ENCODE measurements at regions not wholly inside any gene's neighbourhood (a gene's known extent, or its start where the extent isn't known, plus 50 kb on each side); places are given as distances from the start of the nearest gene placed in this dataset.

DNA sequence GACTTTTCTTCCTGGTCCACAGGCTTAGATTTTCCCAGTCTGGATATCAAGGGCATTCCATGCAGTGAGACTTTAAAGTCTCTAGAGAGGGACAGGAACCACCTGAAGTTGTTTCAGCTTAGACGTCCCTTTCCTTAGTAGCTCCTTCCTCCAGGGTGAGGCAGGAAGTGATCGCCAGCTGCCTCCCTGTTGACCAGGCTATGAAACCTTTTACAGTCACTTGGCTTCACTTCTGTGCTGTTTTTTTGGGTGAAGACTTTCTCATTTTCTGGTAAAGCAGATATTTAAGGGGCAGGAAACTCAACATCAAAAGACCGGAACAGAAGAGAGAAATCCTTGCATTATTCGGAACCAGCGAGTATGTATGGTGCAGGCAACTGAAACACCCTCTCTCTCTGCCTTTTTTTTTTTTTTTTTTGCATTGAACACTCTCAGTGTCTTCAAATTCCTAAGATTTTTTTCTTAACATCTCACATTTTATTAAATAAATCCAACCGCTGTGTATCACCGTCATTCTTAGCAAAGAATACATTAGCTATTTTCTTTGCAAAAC, 234.6 kb upstream of the IRF2BP2 start:
- Mint-ChIP-seq H3K4me1 (peaks cover 73% of the 10 kb centered on the region), H3K4me3 (peak overlapping the region; percentile 78), H3K36me3 (peaks cover 1% of the 10 kb centered on the region), H3K9me3 (no peaks in the 10 kb centered on the region), H3K27ac (peak overlapping the region; percentile 93), H3K27me3 (no peaks in the 10 kb centered on the region)
- peak; percentile 32 for ATAC-seq (ENCODE audit: low read depth)
- no peak for DNase-seq
- POLR2A ChIA-PET, result interaction anchor here (0.7 to 6.2 kb wide), 11 partner anchors 13 to 234 kb away, joined by 3 to 56 read pairs (median 4); partner anchors contain the start of gene IRF2BP2

- POLR2A ChIA-PET, result interaction anchor here (0.7 to 6.2 kb wide), 7 partner anchors 87 to 233 kb away, joined by 4 to 56 read pairs (median 14); partner anchors contain the start of gene IRF2BP2
- ATAC-seq (ENCODE audit: low read depth) (no peak), DNase-seq (no peak)
- peak overlapping the region; percentile 78 for H3K4me3 Mint-ChIP-seq
- no peaks in the 10 kb centered on the region for H3K9me3 Mint-ChIP-seq
- H3K27me3 Mint-ChIP-seq, result no peaks in the 10 kb centered on the region
- H3K36me3 Mint-ChIP-seq, result peaks cover 1% of the 10 kb centered on the region
- peaks cover 68% of the 10 kb centered on the region for H3K4me1 Mint-ChIP-seq
- H3K27ac Mint-ChIP-seq, result peak overlapping the region; percentile 93
These were observed 234.0 kb upstream of the IRF2BP2 start for GRCh38 chr1:234843946-234844345.

GRCh38 chr1:234842726-234843641, 233.0 kb upstream of the IRF2BP2 start:
- DNase-seq (peak; percentile 65), ATAC-seq (ENCODE audit: low read depth) (peak; percentile 64)
- Mint-ChIP-seq H3K9me3 (no peaks in the 10 kb centered on the region), H3K27me3 (no peaks in the 10 kb centered on the region), H3K27ac (peak overlapping the region; percentile 93), H3K36me3 (peaks cover 1% of the 10 kb centered on the region), H3K4me3 (peak overlapping the region; percentile 72), H3K4me1 (peaks cover 72% of the 10 kb centered on the region)
- POLR2A ChIA-PET, result interaction anchor here (0.6 to 6.2 kb wide), 7 partner anchors 20 to 232 kb away, joined by 3 to 56 read pairs (median 6); partner anchors contain the start of gene IRF2BP2

- no peaks in the 10 kb centered on the region for H3K36me3 Mint-ChIP-seq
- POLR2A ChIA-PET, result interaction anchor here (0.5 to 6.2 kb wide), 10 partner anchors 8 to 332 kb away, joined by 3 to 56 read pairs (median 4); partner anchors contain the start of gene IRF2BP2
- DNase-seq, result no peak
- H3K27ac Mint-ChIP-seq, result peak overlapping the region; percentile 77
- peak overlapping the region; percentile 33 for H3K4me3 Mint-ChIP-seq
- ATAC-seq (ENCODE audit: low read depth), result peak; percentile 23
- no peaks in the 10 kb centered on the region for H3K9me3 Mint-ChIP-seq
- H3K4me1 Mint-ChIP-seq, result peaks cover 71% of the 10 kb centered on the region
- no peaks in the 10 kb centered on the region for H3K27me3 Mint-ChIP-seq
These were observed 231.8 kb upstream of the IRF2BP2 start for GRCh38 chr1:234841710-234842231.

GRCh38 chr1:234841281-234841680, 231.3 kb upstream of the IRF2BP2 start:
- H3K4me3 Mint-ChIP-seq, result peak overlapping the region; percentile 33
- no peaks in the 10 kb centered on the region for H3K27me3 Mint-ChIP-seq
- H3K9me3 Mint-ChIP-seq, result no peaks in the 10 kb centered on the region
- ATAC-seq (ENCODE audit: low read depth), result no peak
- peaks cover 69% of the 10 kb centered on the region for H3K4me1 Mint-ChIP-seq
- POLR2A ChIA-PET, result interaction anchor here (0.5 to 6.2 kb wide), 7 partner anchors 8 to 332 kb away, joined by 3 to 56 read pairs (median 5); partner anchors contain the start of gene IRF2BP2
- no peaks in the 10 kb centered on the region for H3K36me3 Mint-ChIP-seq
- H3K27ac Mint-ChIP-seq, result peak overlapping the region; percentile 77
- no peak for DNase-seq

DNA sequence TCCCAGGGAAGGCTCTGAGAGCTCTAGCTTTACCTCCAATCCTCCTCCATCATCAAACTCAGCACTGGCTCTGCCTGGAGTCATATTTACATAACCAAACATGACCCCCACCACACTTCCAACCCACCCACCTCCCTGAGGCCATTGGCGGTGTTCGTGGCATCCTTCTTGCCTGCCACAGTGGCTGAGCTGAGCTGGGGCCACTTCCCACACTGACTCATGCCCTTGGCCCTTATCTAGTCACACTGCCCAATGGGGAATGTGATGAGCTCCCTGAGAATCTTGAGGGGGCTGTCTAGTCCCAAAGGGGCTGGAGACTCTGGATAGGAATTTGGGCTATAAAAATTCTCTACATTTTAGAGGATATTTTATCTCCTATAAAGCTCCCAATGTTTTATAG, 230.9 kb upstream of the IRF2BP2 start:
- DNase-seq (no peak), ATAC-seq (ENCODE audit: low read depth) (no peak)
- Mint-ChIP-seq H3K4me3 (no peak overlapping the region), H3K27ac (no peak overlapping the region), H3K9me3 (no peaks in the 10 kb centered on the region), H3K27me3 (no peaks in the 10 kb centered on the region), H3K36me3 (no peaks in the 10 kb centered on the region), H3K4me1 (peaks cover 66% of the 10 kb centered on the region)
- POLR2A ChIA-PET, result interaction anchor here (0.7 to 6.2 kb wide), 4 partner anchors 73 to 242 kb away, joined by 3 to 33 read pairs (median 10); no protein-coding TSS in a partner anchor

GRCh38 chr1:234840253-234840652, 230.3 kb upstream of the IRF2BP2 start:
- H3K27ac Mint-ChIP-seq, result no peak overlapping the region

DNA sequence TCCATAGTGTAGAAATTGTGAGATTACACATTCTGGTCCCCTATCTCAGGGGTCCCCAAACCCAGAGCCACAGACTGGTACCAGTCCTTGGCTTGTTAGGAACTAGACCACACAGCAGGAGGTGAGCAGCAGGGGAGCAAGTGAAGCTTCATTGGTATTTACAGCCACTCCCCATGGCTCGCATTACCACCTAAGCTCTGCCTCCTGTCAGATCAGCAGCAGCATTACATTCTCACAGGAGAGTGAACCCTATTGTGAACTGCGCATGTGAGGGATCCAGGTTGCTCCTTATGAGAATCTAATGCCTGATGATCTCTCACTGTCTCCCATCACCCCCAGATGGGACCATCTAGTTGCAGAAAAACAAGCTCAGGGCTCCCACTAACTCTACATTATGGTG, 229.7 kb upstream of the IRF2BP2 start:
- peaks cover 54% of the 10 kb centered on the region for H3K4me1 Mint-ChIP-seq
- POLR2A ChIA-PET, result interaction anchor here (1.2 kb wide), 1 partner anchor 116 kb away, joined by 3 read pairs; no protein-coding TSS in a partner anchor
- H3K4me3 Mint-ChIP-seq, result no peak overlapping the region
- peaks cover 1% of the 10 kb centered on the region for H3K9me3 Mint-ChIP-seq
- ATAC-seq (ENCODE audit: low read depth) (no peak), DNase-seq (no peak)
- no peaks in the 10 kb centered on the region for H3K27me3 Mint-ChIP-seq
- H3K36me3 Mint-ChIP-seq, result no peaks in the 10 kb centered on the region
- H3K27ac Mint-ChIP-seq, result no peak overlapping the region

More at GRCh38 chr1:234840253-234840652, 230.3 kb upstream of the IRF2BP2 start:
- no peaks in the 10 kb centered on the region for H3K9me3 Mint-ChIP-seq
- no peak overlapping the region for H3K4me3 Mint-ChIP-seq
- H3K4me1 Mint-ChIP-seq, result peaks cover 60% of the 10 kb centered on the region
- ATAC-seq (ENCODE audit: low read depth), result no peak
- no peak for DNase-seq
- POLR2A ChIA-PET, result interaction anchor here (6.2 kb wide), 1 partner anchor 116 kb away, joined by 33 read pairs; no protein-coding TSS in a partner anchor
- no peaks in the 10 kb centered on the region for H3K36me3 Mint-ChIP-seq
- H3K27me3 Mint-ChIP-seq, result no peaks in the 10 kb centered on the region

DNA sequence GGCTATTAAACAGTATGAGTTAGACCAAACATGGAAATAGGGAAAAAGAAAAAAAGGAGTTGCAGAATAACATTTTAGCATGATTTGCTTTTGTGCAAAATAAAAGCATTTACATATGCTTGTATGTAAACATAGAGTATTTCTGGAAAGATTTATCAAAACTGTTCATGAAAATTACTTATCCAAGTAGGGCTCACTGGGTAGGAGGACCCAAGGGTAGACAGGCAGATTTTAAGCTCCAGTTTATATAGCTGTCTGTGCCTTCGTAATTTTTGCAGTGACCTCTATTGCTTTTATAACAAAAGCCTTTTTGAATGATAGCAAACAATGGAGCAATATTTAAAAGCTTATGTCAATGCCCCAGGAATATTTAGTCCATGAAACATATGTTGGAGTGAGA, 228.8 kb upstream of the IRF2BP2 start:
- H3K27me3 Mint-ChIP-seq, result no peaks in the 10 kb centered on the region
- peak overlapping the region; percentile 3 for H3K27ac Mint-ChIP-seq
- H3K4me3 Mint-ChIP-seq, result no peak overlapping the region
- no peak for DNase-seq
- no peaks in the 10 kb centered on the region for H3K36me3 Mint-ChIP-seq
- H3K9me3 Mint-ChIP-seq, result peaks cover 2% of the 10 kb centered on the region
- POLR2A ChIA-PET, result interaction anchor here (1.2 kb wide), 2 partner anchors 115 to 227 kb away, joined by 3 read pairs; no protein-coding TSS in a partner anchor
- peaks cover 46% of the 10 kb centered on the region for H3K4me1 Mint-ChIP-seq
- ATAC-seq (ENCODE audit: low read depth), result no peak

GRCh38 chr1:234838182-234838581, 228.2 kb upstream of the IRF2BP2 start:
- ATAC-seq (ENCODE audit: low read depth), result no peak
- POLR2A ChIA-PET, result interaction anchor here (1.2 kb wide), 1 partner anchor 227 kb away, joined by 3 read pairs; no protein-coding TSS in a partner anchor
- no peaks in the 10 kb centered on the region for H3K27me3 Mint-ChIP-seq
- H3K27ac Mint-ChIP-seq, result no peak overlapping the region
- H3K4me3 Mint-ChIP-seq, result no peak overlapping the region
- no peak for DNase-seq
- peaks cover 41% of the 10 kb centered on the region for H3K4me1 Mint-ChIP-seq
- H3K36me3 Mint-ChIP-seq, result no peaks in the 10 kb centered on the region
- peaks cover 2% of the 10 kb centered on the region for H3K9me3 Mint-ChIP-seq

DNA sequence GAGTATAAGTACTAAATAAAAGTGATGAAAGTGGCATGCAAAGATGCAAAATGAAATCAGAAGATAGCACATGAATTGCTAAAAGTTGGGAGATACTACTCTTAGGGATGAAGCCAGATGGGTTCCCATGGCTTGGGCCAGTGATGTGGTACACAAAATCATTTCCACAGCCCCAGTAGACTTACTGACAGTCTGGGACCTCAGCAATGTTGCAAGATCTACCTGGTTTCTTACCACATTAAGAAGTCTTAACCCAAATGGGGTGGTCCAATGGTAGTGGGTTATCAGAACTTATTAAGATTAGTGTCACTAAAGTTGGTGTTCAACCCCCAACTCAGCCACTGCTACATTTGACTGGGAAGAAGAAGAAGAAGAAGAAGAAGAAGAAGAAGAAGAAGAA, 227.7 kb upstream of the IRF2BP2 start:
- peak overlapping the region; percentile 62 for H3K27ac Mint-ChIP-seq
- H3K4me3 Mint-ChIP-seq, result no peak overlapping the region
- peaks cover 2% of the 10 kb centered on the region for H3K9me3 Mint-ChIP-seq
- no peaks in the 10 kb centered on the region for H3K27me3 Mint-ChIP-seq
- POLR2A ChIA-PET, result interaction anchor here (1.2 kb wide), 1 partner anchor 226 kb away, joined by 3 read pairs; no protein-coding TSS in a partner anchor
- ATAC-seq (ENCODE audit: low read depth) (no peak), DNase-seq (no peak)
- no peaks in the 10 kb centered on the region for H3K36me3 Mint-ChIP-seq
- H3K4me1 Mint-ChIP-seq, result peaks cover 36% of the 10 kb centered on the region

DNA sequence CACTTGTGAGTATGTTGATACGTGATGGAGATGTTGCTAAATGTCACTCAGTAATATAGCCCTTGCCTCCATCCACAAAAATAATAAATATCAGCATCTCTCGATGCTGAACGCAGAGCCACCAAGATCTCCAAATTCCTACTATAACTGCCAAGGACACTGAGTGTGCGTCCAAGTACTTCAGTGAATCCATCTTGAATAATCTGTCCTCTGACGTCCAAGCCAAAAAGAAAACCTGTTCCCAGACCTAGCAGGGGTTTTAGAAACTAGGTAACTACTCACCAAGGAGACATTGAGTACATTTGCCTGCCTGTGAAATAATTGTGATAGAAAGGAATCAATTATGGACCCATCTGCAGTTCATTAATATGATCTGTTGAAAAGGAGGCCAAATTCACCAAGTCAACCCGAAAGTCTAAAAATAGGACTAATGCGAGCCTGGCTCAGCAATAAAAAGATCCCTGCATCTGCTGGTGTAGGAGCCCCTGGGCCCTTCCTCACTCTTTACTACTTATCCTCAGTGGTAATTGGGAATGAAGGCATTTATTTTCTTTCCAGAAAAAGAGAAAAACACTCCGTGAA, 226.9 kb upstream of the IRF2BP2 start:
- Mint-ChIP-seq H3K9me3 (peaks cover 2% of the 10 kb centered on the region), H3K27me3 (no peaks in the 10 kb centered on the region), H3K36me3 (no peaks in the 10 kb centered on the region), H3K4me1 (peaks cover 29% of the 10 kb centered on the region), H3K27ac (no peak overlapping the region), H3K4me3 (no peak overlapping the region)
- ATAC-seq (ENCODE audit: low read depth) (no peak), DNase-seq (no peak)
- POLR2A ChIA-PET, result no interaction called here
